Left renal pelvis (tissue), 4 donors: ENCODE measurements at regions not wholly inside any gene's neighbourhood (a gene's known extent, or its start where the extent isn't known, plus 50 kb on each side); places are given as distances from the start of the nearest gene placed in this dataset.

ENCODE experiments used
- DNase-seq, 4 donors: peaks; one replicate each; pipeline ENCODE4 v3.0.0-alpha.2; 2013; ENCODE audit warnings: low read depth in 4 of 4, low spot score in 3 of 4

DNA sequence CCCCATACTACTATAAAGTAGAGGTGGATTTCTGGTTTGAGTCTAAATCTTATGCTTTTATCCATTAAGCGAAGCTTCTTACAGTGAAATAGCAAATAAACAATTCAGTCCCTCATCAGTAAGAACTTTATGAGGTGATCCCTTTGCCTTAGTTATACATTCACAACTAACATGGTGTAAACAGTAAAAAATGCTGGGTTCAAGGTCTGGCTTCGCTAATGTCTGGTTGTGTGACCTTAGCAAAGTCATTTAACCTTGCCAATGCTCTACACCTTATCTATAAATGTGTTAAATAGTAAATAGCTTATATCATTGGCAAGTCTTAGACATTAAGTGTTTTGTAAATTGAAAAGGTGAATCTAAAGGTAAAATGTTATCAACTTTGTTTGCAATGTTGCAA, 475.4 kb downstream of the LMO4 start:
- no peak for DNase-seq

- DNase-seq: no peak
These were observed 477.1 kb downstream of the LMO4 start for GRCh38 chr1:87805666-87806378.

GRCh38 chr1:87806379-87807094, 477.9 kb downstream of the LMO4 start:
- DNase-seq: no peak

DNA sequence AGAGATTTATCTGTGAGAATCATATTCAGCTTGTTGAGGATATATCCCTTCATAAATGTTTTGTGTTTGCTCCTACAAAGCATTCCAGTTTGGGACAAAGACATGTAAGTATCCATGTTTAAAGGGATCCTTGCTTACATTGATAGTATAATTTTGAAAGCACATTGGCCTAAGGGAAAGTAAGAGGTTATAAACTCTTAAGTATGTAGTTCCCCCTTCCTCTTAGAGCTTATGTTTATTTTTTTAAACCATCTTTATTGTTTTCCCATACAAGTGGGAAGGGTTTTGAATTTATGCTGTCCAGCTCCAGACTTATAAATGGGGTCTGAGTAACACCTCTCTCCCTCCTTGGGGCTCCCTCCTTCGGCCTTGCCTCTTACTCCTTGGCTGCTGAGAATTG, 481.5 kb downstream of the LMO4 start:
- no peak for DNase-seq

DNA sequence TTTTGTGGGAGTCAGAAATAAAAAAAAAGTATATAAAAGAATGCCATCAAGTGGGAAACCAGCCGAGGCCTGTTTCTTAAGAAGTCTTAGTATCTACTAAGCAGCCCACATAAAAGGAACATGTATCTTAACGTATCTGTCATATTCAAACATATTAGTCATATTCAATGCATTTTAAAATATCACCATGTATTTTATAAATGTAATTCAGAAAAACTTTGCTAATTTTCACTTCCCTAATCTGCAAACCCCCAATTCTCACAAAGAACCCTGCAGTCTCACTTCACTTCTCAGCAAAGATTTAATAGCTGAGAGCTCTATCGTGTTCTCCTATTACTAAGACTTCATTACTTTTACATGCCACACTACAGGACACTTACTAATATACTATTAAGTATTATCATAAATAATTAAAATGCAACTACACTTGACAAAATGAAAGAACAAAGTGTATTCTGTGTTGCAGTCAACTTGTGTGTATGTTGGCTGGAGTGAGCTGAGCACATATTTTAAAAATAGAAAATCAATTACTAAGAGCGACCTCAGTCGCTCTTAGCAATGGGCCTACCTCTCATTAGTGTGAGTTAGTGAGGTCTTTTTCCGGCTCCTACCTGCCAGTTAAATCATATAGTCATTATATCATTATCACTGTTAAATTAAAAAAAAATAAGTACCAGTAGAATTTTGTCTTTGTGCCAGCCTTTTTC, 484.3 kb downstream of the LMO4 start:
- DNase-seq: no peak

DNA sequence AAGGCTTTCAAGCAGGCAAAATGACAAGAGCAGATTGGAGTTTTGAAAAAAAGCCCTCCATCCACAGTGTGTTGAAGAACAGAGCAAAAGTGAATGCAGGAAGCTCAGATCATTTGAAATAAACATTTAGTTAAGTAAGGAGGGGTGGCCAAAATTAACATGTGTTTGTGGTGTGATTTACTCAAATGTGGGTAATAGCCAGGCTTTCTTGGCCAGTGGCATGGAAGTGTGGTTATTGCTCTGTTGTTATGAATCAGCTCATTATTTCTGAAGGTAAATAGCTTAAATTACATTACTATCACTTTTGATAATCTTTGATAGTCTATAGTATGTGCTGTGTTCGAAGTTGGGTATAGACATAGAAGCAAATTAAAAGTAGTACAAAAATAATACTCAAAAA, 485.9 kb downstream of the LMO4 start:
- no peak for DNase-seq

- DNase-seq: no peak
These were observed 488.0 kb downstream of the LMO4 start for GRCh38 chr1:87816646-87817045.

GRCh38 chr1:87820668-87821334, 492.1 kb downstream of the LMO4 start:
- no peak for DNase-seq

DNA sequence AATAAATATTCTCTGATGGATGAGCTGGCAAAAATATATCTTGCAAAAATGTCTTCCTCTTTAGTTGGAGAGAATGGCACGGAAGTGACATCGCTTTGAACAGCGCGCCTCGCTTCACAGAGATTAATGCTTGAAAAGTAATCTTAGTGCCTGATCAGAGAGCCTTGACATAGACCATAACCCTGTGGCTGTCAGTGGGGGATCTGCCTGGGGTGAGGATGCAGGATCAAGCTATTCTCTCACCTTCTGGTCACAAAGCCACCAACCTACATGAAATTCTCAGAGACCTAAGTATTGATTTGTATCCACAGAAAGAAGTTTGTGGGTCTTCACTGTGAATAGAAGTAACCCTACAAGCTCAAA, 492.6 kb downstream of the LMO4 start:
- DNase-seq: no peak

DNA sequence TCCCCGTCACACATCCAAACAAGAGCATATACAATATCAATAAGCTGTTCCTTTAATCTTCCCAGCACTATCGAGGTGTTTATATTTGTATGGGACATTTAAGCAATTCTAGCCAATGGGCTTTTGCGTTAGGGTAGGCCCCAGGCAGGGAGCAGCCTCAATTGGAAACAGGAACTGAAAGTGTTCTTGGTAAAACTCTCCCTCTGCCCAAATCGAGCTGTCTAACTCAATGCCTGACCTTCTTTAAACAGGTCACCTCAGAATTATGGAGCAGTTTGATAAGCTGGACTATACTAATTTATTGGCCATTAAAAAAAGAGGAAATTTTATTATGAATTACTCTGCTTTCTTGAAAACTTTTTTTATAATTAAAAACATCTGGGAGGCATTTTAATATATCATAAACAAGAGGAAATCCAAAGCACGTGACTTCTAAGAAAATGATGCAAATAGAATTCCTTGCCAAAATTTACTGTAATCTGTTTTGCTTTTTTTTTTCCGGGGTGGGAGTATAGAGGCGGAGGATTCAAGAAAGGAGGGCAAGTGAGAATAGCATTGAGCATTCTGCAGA, 498.1 kb downstream of the LMO4 start:
- DNase-seq: peak in 1 of 4 donors; percentile 65

DNA sequence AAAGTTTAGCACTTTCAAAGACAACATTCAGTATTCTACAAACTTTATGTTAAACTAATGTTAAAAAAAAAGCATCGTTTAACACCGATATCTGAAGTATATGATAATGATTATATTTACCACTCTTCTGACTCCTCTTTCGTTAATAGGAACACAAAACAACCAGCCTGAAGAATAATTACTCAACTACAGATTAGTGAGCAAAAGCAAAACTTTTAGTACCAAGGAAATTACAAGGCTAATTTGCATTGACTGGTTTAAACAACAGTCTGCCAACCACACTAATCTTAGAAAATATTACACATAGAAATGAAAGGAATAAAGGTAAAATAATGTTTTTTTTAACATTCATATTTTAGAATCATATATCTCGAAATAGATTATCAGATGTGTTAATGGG, 500.7 kb downstream of the LMO4 start:
- DNase-seq: no peak

- DNase-seq: no peak
These were observed 501.8 kb downstream of the LMO4 start for GRCh38 chr1:87830432-87830978.

DNA sequence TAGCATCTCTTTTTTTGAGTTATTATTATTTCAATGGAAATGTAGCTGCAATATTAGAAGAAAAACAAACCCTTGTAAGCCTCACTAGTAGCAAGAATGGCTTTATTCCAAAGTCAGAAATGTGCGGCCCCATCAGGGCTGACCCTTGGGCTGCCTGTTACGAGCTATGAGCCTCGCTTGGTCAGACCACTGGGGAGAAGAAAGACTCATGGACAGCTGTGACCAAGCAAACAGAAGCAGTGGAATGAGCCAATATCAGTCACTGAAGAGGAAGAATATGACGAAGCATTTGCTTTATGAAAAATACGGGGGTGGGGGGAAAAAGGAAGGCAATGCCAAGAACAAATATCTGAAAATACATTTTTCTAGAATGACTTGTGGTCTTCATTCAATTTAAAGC, 504.5 kb downstream of the LMO4 start:
- peak in 1 of 4 donors; percentile 26 for DNase-seq

GRCh38 chr1:87834151-87834550, 505.5 kb downstream of the LMO4 start:
- DNase-seq: no peak

DNA sequence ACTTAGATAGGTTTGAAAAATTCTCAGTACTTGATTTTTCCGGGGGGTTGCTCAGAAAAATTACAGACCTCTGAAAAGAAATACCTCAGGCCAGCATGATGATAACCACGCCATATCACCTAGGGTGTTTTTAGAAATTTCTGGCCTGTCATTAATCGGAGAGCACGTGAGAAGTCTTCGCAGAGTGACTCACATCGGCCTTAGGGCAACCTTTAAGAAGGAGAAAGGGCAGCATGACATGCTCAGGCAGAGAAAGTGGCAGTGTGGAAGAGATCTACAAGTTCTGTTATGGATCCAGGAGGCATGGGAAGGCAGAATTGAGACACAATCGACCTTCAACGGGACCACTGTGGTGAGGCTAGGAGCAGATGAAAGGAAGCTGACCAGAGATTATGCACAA, 506.3 kb downstream of the LMO4 start:
- DNase-seq: no peak

DNA sequence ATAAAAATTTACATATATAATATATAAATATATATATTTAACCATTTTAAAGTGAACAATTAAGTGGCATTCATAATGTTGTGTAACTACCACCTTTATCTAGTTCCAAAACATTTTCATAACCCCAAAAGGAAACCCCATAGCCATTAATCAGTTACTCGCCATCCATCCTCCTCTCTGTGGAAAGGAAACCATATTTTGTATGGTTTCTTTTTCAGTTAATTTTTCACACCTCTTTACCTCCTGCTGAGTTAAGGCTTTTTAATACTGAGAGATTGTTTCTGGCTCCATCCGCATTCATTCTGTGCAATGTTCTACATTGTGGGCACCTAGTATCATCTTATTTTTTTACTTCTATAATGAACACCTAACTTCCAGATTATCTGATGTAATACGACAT, 512.1 kb downstream of the LMO4 start:
- no peak for DNase-seq

DNA sequence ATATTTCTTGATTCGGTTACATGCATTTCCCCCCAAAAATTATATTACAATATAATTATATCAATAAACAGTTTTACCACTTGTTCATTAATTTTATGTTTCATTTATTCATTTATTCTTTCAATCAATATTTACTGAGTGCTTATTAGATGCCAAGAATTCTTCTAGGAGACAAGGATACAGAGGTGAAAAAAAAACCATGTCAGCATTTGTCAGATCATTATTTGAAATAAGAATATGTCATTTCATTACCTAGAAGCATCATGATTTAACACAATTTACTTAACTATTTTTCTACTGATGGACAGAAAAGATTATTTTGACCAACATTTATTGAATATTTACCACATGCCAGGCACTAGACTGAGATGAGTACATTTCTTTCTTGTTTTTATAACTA, 512.7 kb downstream of the LMO4 start:
- no peak for DNase-seq

DNA sequence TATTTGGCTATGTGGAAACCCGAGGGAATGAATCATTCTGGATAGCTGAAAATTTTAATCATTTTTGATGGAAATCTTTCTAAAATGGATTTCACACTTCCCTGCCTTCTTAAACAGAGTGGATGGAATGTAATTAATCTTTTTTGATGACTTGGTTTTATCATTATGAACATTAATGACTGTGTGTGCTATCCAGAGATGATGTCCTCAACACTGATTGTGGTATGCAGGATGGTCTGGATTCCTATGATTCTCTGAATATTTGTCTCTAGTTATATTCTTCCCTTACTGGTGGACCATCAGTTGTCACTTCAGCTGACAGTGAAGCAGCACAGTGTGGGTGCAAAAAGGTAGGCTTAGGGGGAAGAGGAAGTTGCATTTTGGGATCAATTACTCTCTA, 513.5 kb downstream of the LMO4 start:
- no peak for DNase-seq

- no peak for DNase-seq
These were observed 515.6 kb downstream of the LMO4 start for GRCh38 chr1:87844251-87844650.

GRCh38 chr1:87851490-87851889, 522.8 kb downstream of the LMO4 start:
- no peak for DNase-seq
